Dendritic cell treated with granulocyte-macrophage colony-stimulating factor and Interleukin-4, amounts not matched to agents 40 ng/mL and 50 ng/mL, for 4 days (primary cell): ENCODE measurements at regions not wholly inside any gene's neighbourhood (a gene's known extent, or its start where the extent isn't known, plus 50 kb on each side); places are given as distances from the start of the nearest gene placed in this dataset.
"Not testable (repeated sequence)": the region's sequence is repeated elsewhere in the genome, so short reads cannot be mapped to it uniquely, and the experiment has no call there.

Source experiments
- H3K27ac Mint-ChIP-seq: one replicate; pipeline ENCODE4 v1.8.0; 2022; ENCODE audit warnings: mild to moderate bottlenecking, mixed read lengths
- H3K27me3 Mint-ChIP-seq: one replicate; pipeline ENCODE4 v1.8.0; 2022; ENCODE audit warnings: mild to moderate bottlenecking, mixed read lengths
- H3K36me3 Mint-ChIP-seq: one replicate; pipeline ENCODE4 v1.8.0; 2022; ENCODE audit warnings: low read depth, mixed read lengths
- H3K4me1 Mint-ChIP-seq: one replicate; pipeline ENCODE4 v1.8.0; 2022; ENCODE audit warnings: low read depth, mixed read lengths
- H3K4me3 Mint-ChIP-seq: one replicate; pipeline ENCODE4 v1.8.0; 2022; ENCODE audit warnings: mild to moderate bottlenecking, moderate library complexity, mixed read lengths
- H3K9me3 Mint-ChIP-seq: one replicate; pipeline ENCODE4 v1.8.0; 2022; ENCODE audit warnings: mixed read lengths
- intact Hi-C: fragments of 100-400 bp; cut with micrococcal nuclease; formaldehyde crosslinking; loops from one replicate; pipeline ENCODE4 v1.15.0; 2022

GRCh38 chr3:86379280-86379679, 611.7 kb downstream of the VGLL3 start:
- Mint-ChIP-seq H3K27me3 (no peaks in the 10 kb centered on the region), H3K4me3 (no peak overlapping the region), H3K27ac (no peak overlapping the region), H3K9me3 (peaks cover 28% of the 10 kb centered on the region), H3K4me1 (no peaks in the 10 kb centered on the region), H3K36me3 (no peaks in the 10 kb centered on the region)
- intact Hi-C loops = no loop called here

GRCh38 chr3:86378829-86379228, 612.1 kb downstream of the VGLL3 start:
- Mint-ChIP-seq H3K36me3 (no peaks in the 10 kb centered on the region), H3K4me3 (no peak overlapping the region), H3K4me1 (no peaks in the 10 kb centered on the region), H3K27ac (no peak overlapping the region), H3K27me3 (no peaks in the 10 kb centered on the region), H3K9me3 (peaks cover 26% of the 10 kb centered on the region)
- intact Hi-C loops = no loop called here

- intact Hi-C loops = not testable (repeated sequence)
Observed at GRCh38 chr3:86335566-86335965, 655.4 kb downstream of the VGLL3 start.

GRCh38 chr3:86333636-86334035, 657.3 kb downstream of the VGLL3 start:
- Mint-ChIP-seq H3K27ac (no peak overlapping the region), H3K36me3 (no peaks in the 10 kb centered on the region)
- intact Hi-C loops = no loop called here

More at GRCh38 chr3:86335566-86335965, 655.4 kb downstream of the VGLL3 start:
- not testable (repeated sequence) for H3K4me3 Mint-ChIP-seq, H3K36me3 Mint-ChIP-seq, H3K4me1 Mint-ChIP-seq, H3K9me3 Mint-ChIP-seq, H3K27me3 Mint-ChIP-seq, H3K27ac Mint-ChIP-seq

DNA sequence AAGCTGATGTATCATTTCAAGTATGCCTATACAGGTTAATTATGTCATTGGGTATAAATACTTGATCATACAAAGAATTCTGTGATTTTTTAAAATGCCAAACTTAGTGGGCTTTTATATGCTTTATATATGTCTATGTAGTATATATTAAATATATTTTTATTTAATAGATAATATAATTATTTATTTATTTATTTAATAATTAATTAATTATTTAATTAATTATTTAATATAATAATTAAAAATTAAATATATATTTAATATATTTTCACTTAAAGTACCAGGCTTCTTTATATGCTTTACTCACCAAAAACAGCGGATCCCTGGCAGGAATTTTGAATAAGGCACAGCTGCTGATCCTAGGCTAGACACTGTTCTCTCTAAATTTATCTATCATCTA, 687.0 kb downstream of the VGLL3 start:
- H3K36me3 Mint-ChIP-seq = no peaks in the 10 kb centered on the region
- H3K27ac Mint-ChIP-seq = no peak overlapping the region
- H3K9me3 Mint-ChIP-seq = peaks cover 15% of the 10 kb centered on the region
- no peak overlapping the region for H3K4me3 Mint-ChIP-seq
- no peaks in the 10 kb centered on the region for H3K4me1 Mint-ChIP-seq
- intact Hi-C loops = no loop called here
- H3K27me3 Mint-ChIP-seq = no peaks in the 10 kb centered on the region

More at GRCh38 chr3:86333636-86334035, 657.3 kb downstream of the VGLL3 start:
- Mint-ChIP-seq H3K9me3 (no peaks in the 10 kb centered on the region), H3K4me1 (no peaks in the 10 kb centered on the region), H3K4me3 (no peak overlapping the region), H3K27me3 (no peaks in the 10 kb centered on the region)

GRCh38 chr3:86282106-86282787, 708.7 kb downstream of the VGLL3 start:
- intact Hi-C loops = no loop called here

DNA sequence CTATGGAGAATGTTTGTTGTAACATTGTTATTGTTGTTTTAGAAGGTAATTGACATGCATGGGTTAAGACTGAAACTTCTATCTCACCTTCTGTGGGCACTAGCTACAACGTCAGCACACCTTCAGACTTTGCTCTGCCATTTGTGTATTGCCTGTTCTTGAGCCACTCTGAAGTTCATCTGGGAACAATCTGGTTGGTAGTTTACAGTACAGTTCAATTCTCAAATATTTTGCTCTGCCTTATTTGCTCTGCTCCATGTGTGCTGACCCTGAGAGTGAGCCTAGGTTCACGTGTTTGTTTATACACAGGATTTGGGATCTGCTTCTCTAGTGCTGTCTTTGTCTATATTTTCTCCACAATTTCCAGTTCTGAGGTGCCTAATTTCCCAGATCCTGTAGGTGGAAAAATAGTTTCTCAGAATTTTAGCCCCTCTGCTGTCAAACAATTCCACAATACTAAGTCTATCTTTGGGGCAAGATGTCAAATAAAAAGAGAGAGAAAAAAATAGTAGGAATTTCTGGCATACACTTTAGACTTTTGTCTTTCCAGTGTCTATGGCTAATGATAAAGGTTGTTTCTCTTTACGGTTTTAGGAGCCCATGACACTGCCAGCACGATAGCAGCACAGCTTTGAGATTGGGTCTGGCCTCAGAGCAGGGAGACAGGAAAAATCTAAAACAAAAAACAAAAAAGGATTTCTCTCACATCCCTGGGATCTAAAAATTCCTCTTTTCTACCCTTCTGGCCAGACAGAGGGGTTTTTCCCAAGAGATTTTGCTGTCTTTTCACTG, 721.4 kb downstream of the VGLL3 start:
- H3K27ac Mint-ChIP-seq = no peak overlapping the region
- H3K4me1 Mint-ChIP-seq = no peaks in the 10 kb centered on the region
- H3K36me3 Mint-ChIP-seq = no peaks in the 10 kb centered on the region
- H3K27me3 Mint-ChIP-seq = no peaks in the 10 kb centered on the region
- intact Hi-C loops = no loop called here
- no peak overlapping the region for H3K4me3 Mint-ChIP-seq
- H3K9me3 Mint-ChIP-seq = no peaks in the 10 kb centered on the region

More at GRCh38 chr3:86282106-86282787, 708.7 kb downstream of the VGLL3 start:
- Mint-ChIP-seq H3K27ac (no peak overlapping the region), H3K4me3 (no peak overlapping the region), H3K4me1 (no peaks in the 10 kb centered on the region), H3K9me3 (peaks cover 32% of the 10 kb centered on the region), H3K36me3 (no peaks in the 10 kb centered on the region), H3K27me3 (no peaks in the 10 kb centered on the region)

DNA sequence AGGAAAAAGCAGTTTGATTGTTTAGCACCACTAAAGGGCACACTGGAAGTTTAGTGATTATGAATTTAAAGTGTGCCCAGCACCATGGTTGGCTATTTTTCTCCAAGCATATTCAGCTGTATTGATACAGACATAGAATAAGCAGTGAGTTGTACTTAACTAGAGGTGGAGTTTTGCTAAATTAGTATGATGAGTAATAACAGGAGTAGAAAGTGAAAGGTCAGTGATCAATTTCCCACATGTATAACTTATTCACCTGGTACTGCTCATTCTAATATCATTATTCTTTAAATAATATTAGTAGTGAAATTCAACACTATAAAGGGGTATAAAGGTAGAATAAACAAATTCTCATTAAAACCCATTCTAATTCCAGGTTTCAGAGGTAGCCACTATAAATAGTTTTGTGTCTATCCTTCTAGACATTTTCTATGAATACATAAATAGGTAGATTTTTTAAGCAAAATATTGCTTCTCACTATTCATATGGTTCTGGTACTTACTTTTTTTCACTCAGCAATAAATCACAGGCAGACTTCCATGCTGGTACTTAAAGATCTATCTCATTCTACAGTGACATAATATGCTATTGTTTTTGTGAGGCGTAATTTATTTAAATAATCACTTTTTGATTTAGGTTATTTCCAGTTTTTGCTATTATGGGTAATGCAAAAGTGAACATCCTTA, 732.9 kb downstream of the VGLL3 start:
- Mint-ChIP-seq H3K27ac (no peak overlapping the region), H3K27me3 (no peaks in the 10 kb centered on the region), H3K4me3 (no peak overlapping the region), H3K9me3 (peaks cover 11% of the 10 kb centered on the region), H3K36me3 (no peaks in the 10 kb centered on the region), H3K4me1 (no peaks in the 10 kb centered on the region)
- intact Hi-C loops = no loop called here

DNA sequence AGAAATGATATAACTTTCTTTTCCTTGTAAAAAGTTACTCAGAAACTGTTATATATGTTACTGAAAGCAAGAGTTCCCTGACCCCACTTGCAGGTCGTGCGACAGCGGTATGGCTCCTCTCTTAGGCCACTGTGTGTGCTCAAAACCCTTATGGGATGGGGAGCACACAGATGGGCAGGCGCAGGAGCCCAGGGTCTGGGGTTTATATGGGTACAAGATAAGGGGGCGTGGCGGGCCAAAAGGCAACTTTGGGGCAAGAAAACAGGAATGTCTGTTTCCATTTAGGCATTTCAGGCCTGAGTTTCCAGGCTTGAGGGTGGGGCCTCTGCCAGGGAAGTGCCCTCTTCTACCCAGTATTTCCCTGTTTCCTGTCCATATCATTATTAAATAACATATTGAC, 736.5 kb downstream of the VGLL3 start:
- Mint-ChIP-seq H3K9me3 (peaks cover 11% of the 10 kb centered on the region), H3K4me1 (no peaks in the 10 kb centered on the region), H3K27me3 (no peaks in the 10 kb centered on the region), H3K27ac (no peak overlapping the region), H3K4me3 (no peak overlapping the region), H3K36me3 (no peaks in the 10 kb centered on the region)
- intact Hi-C loops = no loop called here

- Mint-ChIP-seq H3K36me3 (no peaks in the 10 kb centered on the region), H3K27me3 (no peaks in the 10 kb centered on the region), H3K4me1 (no peaks in the 10 kb centered on the region), H3K4me3 (no peak overlapping the region), H3K27ac (no peak overlapping the region), H3K9me3 (peaks cover 9% of the 10 kb centered on the region)
- intact Hi-C loops = no loop called here
Observed at GRCh38 chr3:86251781-86252180, 739.2 kb downstream of the VGLL3 start.

DNA sequence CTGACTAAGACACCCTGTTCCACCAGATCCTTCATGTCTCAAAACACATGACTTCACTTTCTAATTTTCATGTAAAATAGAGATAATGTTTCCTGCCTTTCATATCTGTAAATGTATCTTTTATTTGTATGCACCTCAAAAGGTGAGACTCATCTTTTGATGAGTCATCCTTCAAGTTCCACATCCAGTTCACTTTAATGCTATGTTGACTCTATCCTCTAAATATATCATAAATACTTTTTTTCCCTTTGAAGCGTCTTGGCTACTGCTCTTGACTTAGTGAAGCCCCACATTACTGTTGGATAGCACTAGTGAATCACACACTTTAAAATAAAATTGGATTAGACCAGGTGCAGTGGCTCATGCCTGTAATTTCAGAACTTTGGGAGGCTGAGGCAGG, 741.1 kb downstream of the VGLL3 start:
- no peaks in the 10 kb centered on the region for H3K4me1 Mint-ChIP-seq
- no peak overlapping the region for H3K27ac Mint-ChIP-seq
- intact Hi-C loops = no loop called here
- H3K36me3 Mint-ChIP-seq = no peaks in the 10 kb centered on the region
- no peaks in the 10 kb centered on the region for H3K27me3 Mint-ChIP-seq
- no peaks in the 10 kb centered on the region for H3K9me3 Mint-ChIP-seq
- no peak overlapping the region for H3K4me3 Mint-ChIP-seq

DNA sequence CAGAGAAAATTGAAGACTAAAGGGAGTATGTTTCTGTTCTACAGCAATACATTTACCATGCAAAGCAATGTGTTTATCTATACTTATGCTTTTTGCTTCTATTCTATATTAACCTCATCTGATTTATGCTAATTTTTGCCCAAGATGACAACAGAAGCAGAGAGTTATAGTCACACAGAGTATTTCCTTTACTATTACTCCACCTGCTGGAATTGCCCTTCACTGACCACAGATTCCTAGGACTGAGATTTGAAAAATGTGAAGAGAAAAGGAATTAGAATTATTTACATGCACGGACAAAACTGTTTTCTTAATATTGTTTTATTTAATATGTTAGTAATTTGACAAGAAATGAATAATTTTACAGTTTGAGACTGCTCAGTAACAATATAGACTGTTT, 745.6 kb downstream of the VGLL3 start:
- H3K27ac Mint-ChIP-seq = no peak overlapping the region
- intact Hi-C loops = no loop called here
- H3K27me3 Mint-ChIP-seq = no peaks in the 10 kb centered on the region

DNA sequence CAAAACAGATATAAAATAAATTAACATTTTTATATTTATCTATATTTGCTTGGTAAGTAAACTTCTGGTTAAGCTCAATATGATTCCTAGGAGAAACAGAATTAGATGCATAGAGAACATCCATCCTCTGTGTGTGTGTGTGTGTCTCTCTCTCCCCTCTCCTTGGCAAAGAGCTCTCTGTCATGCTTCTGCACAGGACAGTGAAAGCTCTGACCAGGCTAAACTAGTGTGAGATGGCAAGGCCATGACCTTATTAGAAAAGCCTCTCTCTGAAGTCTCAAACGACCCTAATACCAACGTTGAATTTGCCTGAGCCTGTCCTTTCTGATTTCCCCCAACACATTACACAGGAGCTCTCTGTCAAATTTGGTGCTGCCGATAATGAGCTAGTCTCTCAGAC, 746.0 kb downstream of the VGLL3 start:
- no peak overlapping the region for H3K4me3 Mint-ChIP-seq
- intact Hi-C loops = no loop called here
- no peaks in the 10 kb centered on the region for H3K4me1 Mint-ChIP-seq
- H3K27me3 Mint-ChIP-seq = no peaks in the 10 kb centered on the region
- H3K36me3 Mint-ChIP-seq = no peaks in the 10 kb centered on the region
- H3K27ac Mint-ChIP-seq = no peak overlapping the region
- no peaks in the 10 kb centered on the region for H3K9me3 Mint-ChIP-seq

More for the DNA sequence above, 745.6 kb downstream of the VGLL3 start:
- Mint-ChIP-seq H3K4me3 (no peak overlapping the region), H3K36me3 (no peaks in the 10 kb centered on the region), H3K4me1 (no peaks in the 10 kb centered on the region), H3K9me3 (no peaks in the 10 kb centered on the region)

- Mint-ChIP-seq H3K4me1 (no peaks in the 10 kb centered on the region), H3K27ac (no peak overlapping the region), H3K9me3 (no peaks in the 10 kb centered on the region)
Observed at GRCh38 chr3:86239946-86240345, 751.0 kb downstream of the VGLL3 start.

More at GRCh38 chr3:86239946-86240345, 751.0 kb downstream of the VGLL3 start:
- intact Hi-C loops = no loop called here
- Mint-ChIP-seq H3K4me3 (no peak overlapping the region), H3K36me3 (no peaks in the 10 kb centered on the region), H3K27me3 (no peaks in the 10 kb centered on the region)
